GM18508 (cell line): ENCODE measurements at regions not wholly inside any gene's neighbourhood (a gene's known extent, or its start where the extent isn't known, plus 50 kb on each side); places are given as distances from the start of the nearest gene placed in this dataset.
"Not testable (repeated sequence)": the region's sequence is repeated elsewhere in the genome, so short reads cannot be mapped to it uniquely, and the experiment has no call there.

Experiments used
- ATAC-seq: cut with Tn5 transposase; IDR thresholded peaks from one replicate; pipeline ENCODE4 v1.9.1; 2021; ENCODE audit warnings: moderate number of reproducible peaks; ENCODE audit not compliant: insufficient read depth, unreplicated experiment

- no peak for ATAC-seq
Observed at GRCh38 chr1:8152731-8153702, 126.9 kb upstream of the ERRFI1 start.

GRCh38 chr1:8151647-8152046 is 125.5 kb upstream of the ERRFI1 start:
- ATAC-seq, result no peak

- ATAC-seq, result not testable (repeated sequence)
Observed at GRCh38 chr1:8149756-8150155, 123.6 kb upstream of the ERRFI1 start.

- no peak for ATAC-seq
Observed at GRCh38 chr1:8147956-8148355, 121.8 kb upstream of the ERRFI1 start.

- no peak for ATAC-seq
Observed at GRCh38 chr1:8146257-8146855, 120.2 kb upstream of the ERRFI1 start.

- ATAC-seq, result no peak
Observed at GRCh38 chr1:8145545-8146202, 119.6 kb upstream of the ERRFI1 start.

GRCh38 chr1:8144323-8144722 is 118.2 kb upstream of the ERRFI1 start:
- ATAC-seq, result no peak

GRCh38 chr1:8142955-8143629 is 117.0 kb upstream of the ERRFI1 start:
- ATAC-seq, result no peak

GRCh38 chr1:8139941-8140340 is 113.8 kb upstream of the ERRFI1 start:
- no peak for ATAC-seq

- no peak for ATAC-seq
Observed at GRCh38 chr1:8139383-8139782, 113.3 kb upstream of the ERRFI1 start.

- no peak for ATAC-seq
Observed at GRCh38 chr1:8138673-8139072, 112.6 kb upstream of the ERRFI1 start.

- ATAC-seq, result no peak
Observed at GRCh38 chr1:8137481-8138244, 111.6 kb upstream of the ERRFI1 start.

GRCh38 chr1:8136766-8137165 is 110.7 kb upstream of the ERRFI1 start:
- ATAC-seq, result no peak

- no peak for ATAC-seq
Observed at GRCh38 chr1:8135250-8135649, 109.1 kb upstream of the ERRFI1 start.

GRCh38 chr1:8134546-8135235 is 108.6 kb upstream of the ERRFI1 start:
- ATAC-seq, result no peak

- no peak for ATAC-seq
Observed at GRCh38 chr1:8133657-8134430, 107.7 kb upstream of the ERRFI1 start.

- ATAC-seq, result no peak
Observed at GRCh38 chr1:8133190-8133589, 107.1 kb upstream of the ERRFI1 start.

- no peak for ATAC-seq
Observed at GRCh38 chr1:8127171-8127641, 101.1 kb upstream of the ERRFI1 start.
